ENCODE measurements at regions not wholly inside any gene's neighbourhood (a gene's known extent, or its start where the extent isn't known, plus 50 kb on each side); places are given as distances from the start of the nearest gene placed in this dataset.

GRCh38 chr18:25764777-25765176 is 325.6 kb downstream of the SS18 start:
- TF ChIP-seq CTCF (IDR thresholded peaks at IDR 0.05; ENCODE audit: unreplicated experiment), result no peak
- H3K4me1 Mint-ChIP-seq (ENCODE audit: low read depth, unreplicated experiment), result no peaks in the 10 kb centered on the region
- no peaks in the 10 kb centered on the region for H3K36me3 Mint-ChIP-seq (ENCODE audit: insufficient read depth, unreplicated experiment)
- H3K9me3 Mint-ChIP-seq (ENCODE audit: low read depth, unreplicated experiment), result no peaks in the 10 kb centered on the region
- no peak for DNase-seq
- intact Hi-C loops (cut with micrococcal nuclease; ENCODE audit: unreplicated experiment), result no loop called here
- peaks cover 31% of the 10 kb centered on the region for H3K27me3 Mint-ChIP-seq (ENCODE audit: unreplicated experiment)
- no peak overlapping the region for H3K27ac Mint-ChIP-seq (ENCODE audit: unreplicated experiment)
- BruUV-seq (replicated peaks), result no TSS peak
- no peak overlapping the region for H3K4me3 Mint-ChIP-seq (ENCODE audit: low read depth, unreplicated experiment)
- CTCF ChIA-PET, result no interaction called here

- intact Hi-C loops (cut with micrococcal nuclease; ENCODE audit: unreplicated experiment), result no loop called here
- Mint-ChIP-seq H3K27me3 (ENCODE audit: unreplicated experiment) (peaks cover 21% of the 10 kb centered on the region), H3K4me3 (ENCODE audit: low read depth, unreplicated experiment) (no peak overlapping the region), H3K4me1 (ENCODE audit: low read depth, unreplicated experiment) (no peaks in the 10 kb centered on the region), H3K27ac (ENCODE audit: unreplicated experiment) (no peak overlapping the region), H3K9me3 (ENCODE audit: low read depth, unreplicated experiment) (no peaks in the 10 kb centered on the region), H3K36me3 (ENCODE audit: insufficient read depth, unreplicated experiment) (no peaks in the 10 kb centered on the region)
- DNase-seq, result no peak
- no TSS peak for BruUV-seq (replicated peaks)
- no peak for TF ChIP-seq CTCF (IDR thresholded peaks at IDR 0.05; ENCODE audit: unreplicated experiment)
- CTCF ChIA-PET, result no interaction called here
Observed at GRCh38 chr18:25759111-25759510, 331.3 kb downstream of the SS18 start.

GRCh38 chr18:25743646-25744151 is 346.7 kb downstream of the SS18 start:
- H3K4me1 Mint-ChIP-seq (ENCODE audit: low read depth, unreplicated experiment), result no peaks in the 10 kb centered on the region
- H3K9me3 Mint-ChIP-seq (ENCODE audit: low read depth, unreplicated experiment), result peaks cover 8% of the 10 kb centered on the region
- no TSS peak for BruUV-seq (replicated peaks)
- H3K27me3 Mint-ChIP-seq (ENCODE audit: unreplicated experiment), result peaks cover 6% of the 10 kb centered on the region
- TF ChIP-seq CTCF (IDR thresholded peaks at IDR 0.05; ENCODE audit: unreplicated experiment), result no peak
- intact Hi-C loops (cut with micrococcal nuclease; ENCODE audit: unreplicated experiment), result no loop called here
- CTCF ChIA-PET, result no interaction called here
- no peak overlapping the region for H3K27ac Mint-ChIP-seq (ENCODE audit: unreplicated experiment)
- H3K36me3 Mint-ChIP-seq (ENCODE audit: insufficient read depth, unreplicated experiment), result no peaks in the 10 kb centered on the region
- H3K4me3 Mint-ChIP-seq (ENCODE audit: low read depth, unreplicated experiment), result no peak overlapping the region
- no peak for DNase-seq

DNA sequence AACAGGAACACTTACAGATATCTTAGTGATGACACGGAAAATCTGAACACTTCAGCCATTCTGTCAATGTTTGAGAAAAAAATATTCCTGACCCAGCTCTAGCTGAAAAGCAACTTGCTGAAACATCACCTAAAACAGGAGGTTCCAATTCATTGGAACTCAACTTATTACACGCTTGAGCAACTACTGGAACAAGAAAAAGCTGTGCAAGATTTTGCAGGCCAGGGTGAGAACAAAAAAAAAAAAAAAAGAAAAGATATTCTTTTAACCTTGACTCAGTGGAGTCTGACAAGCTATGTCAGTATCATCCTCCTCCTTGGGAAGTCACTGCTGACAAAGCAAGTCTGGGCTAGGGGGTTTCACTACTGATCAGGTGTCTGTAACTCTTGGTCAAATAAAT is 351.0 kb downstream of the SS18 start:
- H3K4me3 Mint-ChIP-seq (ENCODE audit: low read depth, unreplicated experiment), result no peak overlapping the region
- H3K27me3 Mint-ChIP-seq (ENCODE audit: unreplicated experiment), result peaks cover 29% of the 10 kb centered on the region
- DNase-seq, result no peak
- no peak overlapping the region for H3K27ac Mint-ChIP-seq (ENCODE audit: unreplicated experiment)
- TF ChIP-seq CTCF (IDR thresholded peaks at IDR 0.05; ENCODE audit: unreplicated experiment), result no peak
- no peaks in the 10 kb centered on the region for H3K4me1 Mint-ChIP-seq (ENCODE audit: low read depth, unreplicated experiment)
- no TSS peak for BruUV-seq (replicated peaks)
- no peaks in the 10 kb centered on the region for H3K36me3 Mint-ChIP-seq (ENCODE audit: insufficient read depth, unreplicated experiment)
- intact Hi-C loops (cut with micrococcal nuclease; ENCODE audit: unreplicated experiment), result no loop called here
- peaks cover 3% of the 10 kb centered on the region for H3K9me3 Mint-ChIP-seq (ENCODE audit: low read depth, unreplicated experiment)
- CTCF ChIA-PET, result no interaction called here
